GM21825 (cell line): ENCODE measurements at regions not wholly inside any gene's neighbourhood (a gene's known extent, or its start where the extent isn't known, plus 50 kb on each side); places are given as distances from the start of the nearest gene placed in this dataset.
"Not testable (repeated sequence)": the region's sequence is repeated elsewhere in the genome, so short reads cannot be mapped to it uniquely, and the experiment has no call there.

Experiments
- ATAC-seq: cut with Tn5 transposase; IDR thresholded peaks from one replicate; pipeline ENCODE4 v1.9.1; 2021; ENCODE audit warnings: mild to moderate bottlenecking, moderate library complexity; ENCODE audit not compliant: unreplicated experiment

GRCh38 chr5:62243046-62243445 is 63.0 kb upstream of the KIF2A start:
- not testable (repeated sequence) for ATAC-seq

- not testable (repeated sequence) for ATAC-seq
These were observed 57.8 kb upstream of the KIF2A start for GRCh38 chr5:62248192-62248591.

- ATAC-seq = not testable (repeated sequence)
These were observed 55.9 kb upstream of the KIF2A start for GRCh38 chr5:62250085-62250484.

- ATAC-seq = not testable (repeated sequence)
These were observed 55.1 kb upstream of the KIF2A start for GRCh38 chr5:62250919-62251318.

- not testable (repeated sequence) for ATAC-seq
These were observed 53.5 kb upstream of the KIF2A start for GRCh38 chr5:62252519-62252918.

GRCh38 chr5:62255551-62255950 is 50.5 kb upstream of the KIF2A start:
- not testable (repeated sequence) for ATAC-seq

- peak; percentile 67 for ATAC-seq
These were observed 49.6 kb upstream of the KIF2A start for GRCh38 chr5:62256161-62257019.
